ENCODE measurements at regions not wholly inside any gene's neighbourhood (a gene's known extent, or its start where the extent isn't known, plus 50 kb on each side); places are given as distances from the start of the nearest gene placed in this dataset.

DNA sequence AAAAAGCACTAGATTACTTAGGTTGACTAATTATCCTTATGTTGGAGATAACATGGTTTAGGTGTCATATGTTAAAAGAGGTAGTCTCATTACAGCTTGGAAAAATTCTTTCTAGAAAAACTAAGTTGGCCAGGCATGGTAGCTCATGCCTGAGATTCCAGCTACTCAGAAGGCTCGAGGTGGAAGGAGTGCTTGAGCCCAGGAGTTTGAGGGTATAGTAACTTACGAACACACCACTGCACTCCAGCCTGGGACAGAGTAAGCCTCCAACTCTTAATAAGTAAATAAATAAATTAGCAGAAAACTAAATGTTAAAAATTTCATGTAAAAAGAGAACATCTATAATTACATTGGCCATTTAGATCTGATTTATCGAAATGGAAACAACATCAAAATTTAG, 177.2 kb downstream of the NR4A2 start:
- Histone ChIP-seq H2AFZ (ENCODE audit: low read length) (no peak overlapping the region), H3K27ac (ENCODE audit: low read depth, low read length, poor library complexity, severe bottlenecking) (no peak overlapping the region), H3K4me1 (ENCODE audit: insufficient read depth, low read length, poor library complexity, severe bottlenecking) (no peaks in the 10 kb centered on the region), H4K20me1 (ENCODE audit: insufficient read depth, low read length) (no peaks in the 10 kb centered on the region), H3K9me2 (ENCODE audit: insufficient read depth, low read length) (no peaks in the 10 kb centered on the region), H3K79me2 (ENCODE audit: insufficient read depth, low read depth, low read length) (no peaks in the 10 kb centered on the region), H3K9me3 (ENCODE audit: low read length) (no peaks in the 10 kb centered on the region), H3K4me2 (ENCODE audit: low read length) (no peak overlapping the region), H3K36me3 (ENCODE audit: insufficient read depth, low read length) (no peaks in the 10 kb centered on the region), H3K4me3 (ENCODE audit: low read depth, low read length, poor library complexity, severe bottlenecking) (no peak overlapping the region)
- intact Hi-C loops (cut with micrococcal nuclease; ENCODE audit: unreplicated experiment), result no loop called here
- DNase-seq (ENCODE audit: low spot score), result no peak
- CTCF ChIA-PET (ENCODE audit: unreplicated experiment), result no interaction called here
- BruUV-seq (replicated peaks), result no TSS peak
- TF ChIP-seq, protein P1, sequence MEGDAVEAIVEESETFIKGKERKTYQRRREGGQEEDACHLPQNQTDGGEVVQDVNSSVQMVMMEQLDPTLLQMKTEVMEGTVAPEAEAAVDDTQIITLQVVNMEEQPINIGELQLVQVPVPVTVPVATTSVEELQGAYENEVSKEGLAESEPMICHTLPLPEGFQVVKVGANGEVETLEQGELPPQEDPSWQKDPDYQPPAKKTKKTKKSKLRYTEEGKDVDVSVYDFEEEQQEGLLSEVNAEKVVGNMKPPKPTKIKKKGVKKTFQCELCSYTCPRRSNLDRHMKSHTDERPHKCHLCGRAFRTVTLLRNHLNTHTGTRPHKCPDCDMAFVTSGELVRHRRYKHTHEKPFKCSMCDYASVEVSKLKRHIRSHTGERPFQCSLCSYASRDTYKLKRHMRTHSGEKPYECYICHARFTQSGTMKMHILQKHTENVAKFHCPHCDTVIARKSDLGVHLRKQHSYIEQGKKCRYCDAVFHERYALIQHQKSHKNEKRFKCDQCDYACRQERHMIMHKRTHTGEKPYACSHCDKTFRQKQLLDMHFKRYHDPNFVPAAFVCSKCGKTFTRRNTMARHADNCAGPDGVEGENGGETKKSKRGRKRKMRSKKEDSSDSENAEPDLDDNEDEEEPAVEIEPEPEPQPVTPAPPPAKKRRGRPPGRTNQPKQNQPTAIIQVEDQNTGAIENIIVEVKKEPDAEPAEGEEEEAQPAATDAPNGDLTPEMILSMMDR (conservative IDR thresholded peaks at IDR 0.05; ENCODE audit: low read length), result no peak
- no peak for TF ChIP-seq EZH2phosphoT487 (IDR thresholded peaks at IDR 0.05; ENCODE audit: borderline replicate concordance, low read depth, low read length)
- POLR2A ChIA-PET, result interaction anchor here (1.1 kb wide), 1 partner anchor 9 kb away, joined by 3 read pairs; no protein-coding TSS in a partner anchor

DNA sequence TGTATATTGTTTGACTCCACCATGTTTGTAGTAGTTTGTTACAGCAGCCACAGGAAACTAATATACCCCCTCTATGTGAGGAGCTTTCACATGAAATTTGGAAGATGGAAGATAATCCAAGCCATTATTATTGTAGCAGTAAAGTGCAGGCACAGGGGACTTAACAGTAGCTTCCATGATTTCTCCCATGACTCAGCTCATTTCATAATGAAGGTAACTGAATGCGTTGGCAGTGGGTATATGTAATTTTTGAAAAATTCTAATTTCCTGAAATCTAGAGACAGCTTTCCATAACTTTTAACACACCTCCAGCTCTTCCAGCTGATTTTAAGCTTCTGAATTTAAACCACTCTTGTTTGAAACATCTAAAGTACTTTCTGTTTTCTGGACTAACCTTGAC, 181.2 kb downstream of the NR4A2 start:
- Histone ChIP-seq H3K9me3 (ENCODE audit: low read length) (no peaks in the 10 kb centered on the region), H3K4me2 (ENCODE audit: low read length) (no peak overlapping the region)
- CTCF ChIA-PET (ENCODE audit: unreplicated experiment), result no interaction called here

DNA sequence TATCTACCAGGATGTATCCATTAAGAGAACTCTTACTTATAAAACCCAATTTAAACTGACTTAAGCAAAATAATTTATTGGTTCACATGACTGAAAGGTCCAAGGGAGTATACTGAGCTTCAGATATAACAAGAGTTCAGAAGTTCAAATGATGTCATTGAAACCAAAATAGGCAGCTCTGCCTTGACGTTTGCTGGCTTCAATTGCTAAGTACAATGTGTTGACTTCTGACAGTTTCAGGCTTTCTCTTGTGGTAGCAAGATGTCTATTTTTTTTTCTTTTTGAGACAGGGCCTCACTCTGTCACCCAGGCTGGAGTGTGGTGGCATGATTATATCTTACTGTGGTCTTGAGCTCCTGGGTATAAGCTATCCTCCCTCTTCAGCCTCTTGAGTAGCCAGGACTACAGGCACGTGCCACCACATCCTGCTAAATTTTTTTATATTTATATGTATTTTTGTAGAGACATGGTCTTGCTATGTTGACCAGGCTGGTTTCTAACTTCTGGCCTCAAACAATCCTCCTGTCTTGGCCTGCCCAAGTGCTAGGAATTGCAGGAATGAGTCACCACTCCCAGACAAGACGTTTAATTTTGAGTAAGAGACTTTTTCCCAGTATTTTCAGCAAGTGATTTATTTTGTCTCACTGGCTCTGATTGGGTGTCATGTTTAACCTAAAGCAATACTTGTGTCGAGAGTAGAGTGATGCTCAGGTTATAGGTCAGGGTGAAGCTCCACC, 184.8 kb downstream of the NR4A2 start:
- CTCF ChIA-PET (ENCODE audit: unreplicated experiment), result no interaction called here
- H3K4me3 ChIP-seq (ENCODE audit: low read depth, low read length, poor library complexity, severe bottlenecking), result no peak overlapping the region
- no peaks in the 10 kb centered on the region for H3K9me3 ChIP-seq (ENCODE audit: low read length)

More for the DNA sequence above, 181.2 kb downstream of the NR4A2 start:
- Histone ChIP-seq H3K27ac (ENCODE audit: low read depth, low read length, poor library complexity, severe bottlenecking) (no peak overlapping the region), H4K20me1 (ENCODE audit: insufficient read depth, low read length) (no peaks in the 10 kb centered on the region), H2AFZ (ENCODE audit: low read length) (no peak overlapping the region), H3K79me2 (ENCODE audit: insufficient read depth, low read depth, low read length) (no peaks in the 10 kb centered on the region), H3K36me3 (ENCODE audit: insufficient read depth, low read length) (no peaks in the 10 kb centered on the region), H3K4me1 (ENCODE audit: insufficient read depth, low read length, poor library complexity, severe bottlenecking) (no peaks in the 10 kb centered on the region), H3K4me3 (ENCODE audit: low read depth, low read length, poor library complexity, severe bottlenecking) (no peak overlapping the region), H3K9me2 (ENCODE audit: insufficient read depth, low read length) (no peaks in the 10 kb centered on the region)
- BruUV-seq (replicated peaks), result no TSS peak
- POLR2A ChIA-PET, result no interaction called here
- TF ChIP-seq, protein P1 (conservative IDR thresholded peaks at IDR 0.05; ENCODE audit: low read length), result no peak
- TF ChIP-seq EZH2phosphoT487 (IDR thresholded peaks at IDR 0.05; ENCODE audit: borderline replicate concordance, low read depth, low read length), result no peak
- no peak for DNase-seq (ENCODE audit: low spot score)
- intact Hi-C loops (cut with micrococcal nuclease; ENCODE audit: unreplicated experiment), result no loop called here

More for the DNA sequence above, 184.8 kb downstream of the NR4A2 start:
- no peak for TF ChIP-seq EZH2phosphoT487 (IDR thresholded peaks at IDR 0.05; ENCODE audit: borderline replicate concordance, low read depth, low read length)
- TF ChIP-seq, protein P1 (conservative IDR thresholded peaks at IDR 0.05; ENCODE audit: low read length), result no peak
- Histone ChIP-seq H3K4me2 (ENCODE audit: low read length) (no peak overlapping the region), H3K4me1 (ENCODE audit: insufficient read depth, low read length, poor library complexity, severe bottlenecking) (no peaks in the 10 kb centered on the region), H3K36me3 (ENCODE audit: insufficient read depth, low read length) (no peaks in the 10 kb centered on the region), H4K20me1 (ENCODE audit: insufficient read depth, low read length) (no peaks in the 10 kb centered on the region), H3K9me2 (ENCODE audit: insufficient read depth, low read length) (no peaks in the 10 kb centered on the region), H2AFZ (ENCODE audit: low read length) (no peak overlapping the region), H3K79me2 (ENCODE audit: insufficient read depth, low read depth, low read length) (no peaks in the 10 kb centered on the region), H3K27ac (ENCODE audit: low read depth, low read length, poor library complexity, severe bottlenecking) (no peak overlapping the region)
- DNase-seq (ENCODE audit: low spot score), result no peak
- intact Hi-C loops (cut with micrococcal nuclease; ENCODE audit: unreplicated experiment), result no loop called here
- BruUV-seq (replicated peaks), result no TSS peak
- POLR2A ChIA-PET, result interaction anchor here (0.6 kb wide), 1 partner anchor 283 kb away, joined by 3 read pairs; no protein-coding TSS in a partner anchor
